GM23248 (cell line): ENCODE measurements at regions not wholly inside any gene's neighbourhood (a gene's known extent, or its start where the extent isn't known, plus 50 kb on each side); places are given as distances from the start of the nearest gene placed in this dataset.

Source experiments
- DNase-seq: peaks from one replicate; pipeline ENCODE4 v3.0.0-alpha.2; 2015
- H2AFZ ChIP-seq: fragments of 200-600 bp; sonication (generic); 2 replicates; pipeline ENCODE4 v1.6.1; 2016; ENCODE audit warnings: antibody characterized with exemption
- H3F3A ChIP-seq: fragments of 200-600 bp; sonication (generic); 2 replicates; pipeline ENCODE4 v1.6.1; 2016; ENCODE audit warnings: mild to moderate bottlenecking, antibody characterized with exemption, mixed run types; ENCODE audit not compliant: insufficient read depth
- H3K27ac ChIP-seq: fragments of 200-600 bp; sonication (generic); 2 replicates; pipeline ENCODE4 v1.5.1; 2016; ENCODE audit warnings: mild to moderate bottlenecking
- H3K27me3 ChIP-seq: fragments of 200-600 bp; sonication (generic); replicated peaks from 2 replicates; pipeline ENCODE4 v1.6.1; 2016; ENCODE audit warnings: mild to moderate bottlenecking; ENCODE audit not compliant: insufficient read depth
- H3K36me3 ChIP-seq: fragments of 200-600 bp; sonication (generic); 2 replicates; pipeline ENCODE4 v1.6.1; 2016; ENCODE audit warnings: low read depth, mild to moderate bottlenecking
- H3K4me1 ChIP-seq: fragments of 200-600 bp; sonication (generic); 2 replicates; pipeline ENCODE4 v1.6.1; 2016; ENCODE audit warnings: mild to moderate bottlenecking; ENCODE audit not compliant: insufficient read depth
- H3K4me2 ChIP-seq: fragments of 200-600 bp; sonication (generic); one replicate; pipeline ENCODE4 v1.6.1; 2016; ENCODE audit warnings: mild to moderate bottlenecking; ENCODE audit not compliant: unreplicated experiment
- H3K4me3 ChIP-seq: fragments of 200-600 bp; sonication (generic); 2 replicates; pipeline ENCODE4 v1.5.1; 2016; ENCODE audit warnings: mild to moderate bottlenecking
- H3K79me2 ChIP-seq: fragments of 200-600 bp; sonication (generic); 2 replicates; pipeline ENCODE4 v1.6.1; 2016; ENCODE audit warnings: mild to moderate bottlenecking; ENCODE audit not compliant: insufficient read depth
- H3K9ac ChIP-seq: fragments of 200-600 bp; sonication (generic); 2 replicates; pipeline ENCODE4 v1.6.1; 2016; ENCODE audit warnings: mild to moderate bottlenecking
- H3K9me2 ChIP-seq: fragments of 200-600 bp; sonication (generic); 2 replicates; pipeline ENCODE4 v1.6.1; 2016; ENCODE audit warnings: mixed run types, mild to moderate bottlenecking, moderate library complexity; ENCODE audit not compliant: insufficient read depth
- H3K9me3 ChIP-seq: fragments of 200-600 bp; sonication (generic); one replicate; pipeline ENCODE4 v1.6.1; 2017; ENCODE audit warnings: low read depth
- H4K20me1 ChIP-seq: fragments of 200-600 bp; sonication (generic); 2 replicates; pipeline ENCODE4 v1.6.0; 2016; ENCODE audit not compliant: insufficient read depth
- EZH2 ChIP-seq: fragments of 200-600 bp; sonication (generic); IDR thresholded peaks from 2 replicates; pipeline ENCODE4 v1.6.1; 2018; ENCODE audit warnings: antibody characterized with exemption, mild to moderate bottlenecking; ENCODE audit not compliant: insufficient read depth, poor library complexity, severe bottlenecking
- EZH2phosphoT487 ChIP-seq: fragments of 200-600 bp; sonication (generic); IDR thresholded peaks from 2 replicates; pipeline ENCODE4 v1.6.1; 2018; ENCODE audit warnings: antibody characterized with exemption, moderate library complexity, mild to moderate bottlenecking, low read depth; ENCODE audit not compliant: insufficient read depth
- WGBS, 2 experiments: methylation state at CpG; one replicate each; pipeline ENCODE4 v1.1.6; 2015 to 2017; ENCODE audit warnings: low lambda C conversion rate in 2 of 2, low coverage in 1 of 2; ENCODE audit errors: missing lambda C conversion rate in 2 of 2; 5-methylcytosine and 5-hydroxymethylcytosine counted together
- in situ Hi-C: fragments of 300-500 bp; cut with MboI; formaldehyde crosslinking; loops from 2 replicates; pipeline ENCODE4 v1.15.0; 2020

- no peak overlapping the region for H3K9ac ChIP-seq
- no peaks in the 10 kb centered on the region for H3K4me1 ChIP-seq
- H3K4me3 ChIP-seq, result no peak overlapping the region
- no peaks in the 10 kb centered on the region for H3K9me3 ChIP-seq
- no peaks in the 10 kb centered on the region for H3K79me2 ChIP-seq
- 6 to 7% methylated on average over 2 of the region's 2 CpGs for WGBS, 2 experiments
- no peak overlapping the region for H3K4me2 ChIP-seq
- DNase-seq, result no peak
- no peak overlapping the region for H3K27ac ChIP-seq
- no peaks in the 10 kb centered on the region for H3K36me3 ChIP-seq
- no peak overlapping the region for H2AFZ ChIP-seq
- TF ChIP-seq EZH2 (no peak), EZH2phosphoT487 (no peak)
- no peaks in the 10 kb centered on the region for H3K9me2 ChIP-seq
- no peaks in the 10 kb centered on the region for H3K27me3 ChIP-seq
- H4K20me1 ChIP-seq, result no peaks in the 10 kb centered on the region
- in situ Hi-C loops, result no loop called here
- H3F3A ChIP-seq, result no peaks in the 10 kb centered on the region
Observed at GRCh38 chr9:82675605-82676004, 387.3 kb downstream of the RASEF start.

GRCh38 chr9:82677086-82677485 is 385.9 kb downstream of the RASEF start:
- no peak overlapping the region for H3K4me2 ChIP-seq
- no peak overlapping the region for H3K4me3 ChIP-seq
- H2AFZ ChIP-seq, result no peak overlapping the region
- TF ChIP-seq EZH2phosphoT487 (no peak), EZH2 (no peak)
- no peak for DNase-seq
- in situ Hi-C loops, result no loop called here
- H3K79me2 ChIP-seq, result no peaks in the 10 kb centered on the region
- 0 to 10% methylated on average over 1 of the region's 1 CpG for WGBS, 2 experiments
- no peaks in the 10 kb centered on the region for H4K20me1 ChIP-seq
- no peak overlapping the region for H3K27ac ChIP-seq
- no peaks in the 10 kb centered on the region for H3K9me3 ChIP-seq
- no peak overlapping the region for H3K9ac ChIP-seq
- H3K4me1 ChIP-seq, result no peaks in the 10 kb centered on the region
- H3K27me3 ChIP-seq, result no peaks in the 10 kb centered on the region
- H3K36me3 ChIP-seq, result no peaks in the 10 kb centered on the region
- H3F3A ChIP-seq, result no peaks in the 10 kb centered on the region
- no peaks in the 10 kb centered on the region for H3K9me2 ChIP-seq

- no peaks in the 10 kb centered on the region for H3K9me2 ChIP-seq
- no peak overlapping the region for H3K4me3 ChIP-seq
- no peak overlapping the region for H3K9ac ChIP-seq
- no peaks in the 10 kb centered on the region for H3K36me3 ChIP-seq
- H3F3A ChIP-seq, result no peaks in the 10 kb centered on the region
- DNase-seq, result no peak
- no peaks in the 10 kb centered on the region for H3K27me3 ChIP-seq
- no peak overlapping the region for H3K4me2 ChIP-seq
- WGBS, 2 experiments, result 22 to 34% methylated on average over 2 of the region's 2 CpGs
- in situ Hi-C loops, result no loop called here
- H3K4me1 ChIP-seq, result no peaks in the 10 kb centered on the region
- TF ChIP-seq EZH2, result no peak
- TF ChIP-seq EZH2phosphoT487, result no peak
- no peaks in the 10 kb centered on the region for H3K79me2 ChIP-seq
- no peaks in the 10 kb centered on the region for H4K20me1 ChIP-seq
- H3K9me3 ChIP-seq, result no peaks in the 10 kb centered on the region
- no peak overlapping the region for H3K27ac ChIP-seq
- no peak overlapping the region for H2AFZ ChIP-seq
Observed at GRCh38 chr9:82679472-82679871, 383.5 kb downstream of the RASEF start.

- H3K4me3 ChIP-seq, result no peak overlapping the region
- H3K9me3 ChIP-seq, result no peaks in the 10 kb centered on the region
- no peak for DNase-seq
- H3K27me3 ChIP-seq, result no peaks in the 10 kb centered on the region
- H3K79me2 ChIP-seq, result no peaks in the 10 kb centered on the region
- no peak overlapping the region for H3K4me2 ChIP-seq
- no peaks in the 10 kb centered on the region for H3F3A ChIP-seq
- 18 to 24% methylated on average over 13 of the region's 13 CpGs for WGBS, 2 experiments
- no peaks in the 10 kb centered on the region for H3K36me3 ChIP-seq
- no peaks in the 10 kb centered on the region for H4K20me1 ChIP-seq
- H3K9me2 ChIP-seq, result no peaks in the 10 kb centered on the region
- H3K4me1 ChIP-seq, result no peaks in the 10 kb centered on the region
- no peak for TF ChIP-seq EZH2
- TF ChIP-seq EZH2phosphoT487, result no peak
- H3K27ac ChIP-seq, result no peak overlapping the region
- no peak overlapping the region for H3K9ac ChIP-seq
- H2AFZ ChIP-seq, result no peak overlapping the region
- in situ Hi-C loops, result no loop called here
Observed at GRCh38 chr9:82680179-82680935, 382.6 kb downstream of the RASEF start.

- Histone ChIP-seq H3K36me3 (no peaks in the 10 kb centered on the region), H2AFZ (no peak overlapping the region), H4K20me1 (no peaks in the 10 kb centered on the region), H3K4me2 (no peak overlapping the region), H3K4me1 (no peaks in the 10 kb centered on the region), H3K9ac (no peak overlapping the region), H3K9me2 (no peaks in the 10 kb centered on the region), H3K27ac (no peak overlapping the region), H3K9me3 (no peaks in the 10 kb centered on the region), H3K27me3 (no peaks in the 10 kb centered on the region), H3F3A (no peaks in the 10 kb centered on the region), H3K4me3 (no peak overlapping the region), H3K79me2 (no peaks in the 10 kb centered on the region)
- DNase-seq, result no peak
- in situ Hi-C loops, result no loop called here
- TF ChIP-seq EZH2phosphoT487 (no peak), EZH2 (no peak)
Observed at GRCh38 chr9:82681809-82682208, 381.1 kb downstream of the RASEF start.
